Non-pigmented ciliary epithelial cell (primary cell): ENCODE measurements at regions not wholly inside any gene's neighbourhood (a gene's known extent, or its start where the extent isn't known, plus 50 kb on each side); places are given as distances from the start of the nearest gene placed in this dataset.
"Not testable (repeated sequence)": the region's sequence is repeated elsewhere in the genome, so short reads cannot be mapped to it uniquely, and the experiment has no call there.

Source experiments
- DNase-seq: peaks from one replicate; pipeline ENCODE4 v3.0.0-alpha.2; 2010; ENCODE audit warnings: low read depth

DNA sequence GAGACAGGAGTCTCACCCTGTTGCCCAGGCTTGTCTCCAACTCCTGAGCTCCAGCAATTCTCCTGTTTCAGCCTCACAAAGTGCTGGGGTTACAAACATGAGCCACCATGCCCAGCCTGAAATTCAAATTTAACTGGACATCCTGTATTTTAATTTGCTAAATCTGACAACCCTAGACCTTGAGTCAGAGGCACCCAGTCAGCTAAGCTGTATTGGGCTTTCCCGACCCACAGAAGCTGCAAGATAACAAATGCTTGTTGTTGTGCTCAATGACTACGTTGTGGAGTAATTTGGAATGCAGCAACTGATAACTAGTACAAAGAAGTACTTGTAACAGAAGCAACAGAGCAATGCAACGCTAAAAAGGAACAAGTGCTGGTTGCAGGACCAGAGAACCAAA is 533.1 kb downstream of the NTRK2 start:
- DNase-seq, result no peak

DNA sequence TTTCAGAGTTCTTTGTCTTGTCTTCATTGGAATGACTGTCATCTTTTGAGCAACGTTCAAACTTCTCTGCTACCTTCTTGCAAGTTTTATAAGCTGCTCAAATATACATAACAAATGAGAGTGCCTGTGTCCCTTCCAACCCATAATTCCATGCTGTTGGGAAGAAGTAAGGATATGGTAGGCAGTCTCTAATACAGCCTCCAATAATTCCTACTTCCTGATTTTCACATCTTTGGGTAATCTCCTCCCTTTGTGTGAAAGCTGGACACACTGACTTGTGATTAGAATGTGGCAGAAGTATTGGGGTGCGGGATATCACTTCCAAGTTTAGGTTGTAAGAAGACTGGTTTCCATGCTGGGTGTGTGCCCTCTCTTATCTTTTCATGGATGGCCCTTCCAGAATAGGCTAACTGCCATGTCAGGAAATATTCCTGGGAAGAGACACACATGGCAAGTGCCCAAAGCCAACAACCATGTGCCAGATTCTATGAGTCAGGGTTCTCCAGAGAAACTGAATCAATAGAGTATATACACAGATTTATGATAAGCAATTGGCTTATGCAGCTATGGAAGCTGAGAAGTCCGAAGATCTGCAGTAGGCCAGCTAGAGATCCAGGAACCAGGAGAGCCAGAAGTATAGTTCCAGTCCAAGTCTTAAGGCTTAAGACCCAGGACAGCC is 531.3 kb downstream of the NTRK2 start:
- DNase-seq, result no peak

DNA sequence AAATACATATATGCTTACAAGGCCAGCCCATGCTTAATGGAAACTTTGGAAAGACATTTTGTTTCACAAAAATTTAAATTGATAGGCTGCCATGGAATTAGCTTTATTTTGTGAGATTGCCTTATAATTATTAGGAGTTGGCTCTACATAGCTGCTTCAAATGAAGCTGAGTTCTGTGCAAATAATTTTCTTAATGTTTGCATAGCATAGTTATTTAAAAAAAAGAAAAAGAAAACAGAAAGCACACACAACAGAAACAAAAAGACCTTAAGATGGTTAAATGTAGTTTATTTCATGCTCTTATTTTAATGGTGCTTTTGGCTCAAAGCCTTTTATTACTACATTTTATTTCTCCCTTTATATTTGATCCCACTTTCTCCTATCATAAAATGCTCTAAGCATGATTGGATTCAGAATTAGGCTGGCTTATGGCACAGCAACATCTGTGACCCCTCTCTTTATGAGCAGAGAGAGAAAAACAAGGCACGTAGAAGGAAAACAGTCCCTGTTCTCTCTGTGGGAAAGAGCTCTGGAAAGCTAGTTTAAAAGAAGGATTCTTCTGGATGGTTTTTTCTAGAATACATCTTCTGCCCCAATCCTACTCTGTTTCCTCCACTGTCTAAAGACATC is 530.5 kb downstream of the NTRK2 start:
- no peak for DNase-seq

DNA sequence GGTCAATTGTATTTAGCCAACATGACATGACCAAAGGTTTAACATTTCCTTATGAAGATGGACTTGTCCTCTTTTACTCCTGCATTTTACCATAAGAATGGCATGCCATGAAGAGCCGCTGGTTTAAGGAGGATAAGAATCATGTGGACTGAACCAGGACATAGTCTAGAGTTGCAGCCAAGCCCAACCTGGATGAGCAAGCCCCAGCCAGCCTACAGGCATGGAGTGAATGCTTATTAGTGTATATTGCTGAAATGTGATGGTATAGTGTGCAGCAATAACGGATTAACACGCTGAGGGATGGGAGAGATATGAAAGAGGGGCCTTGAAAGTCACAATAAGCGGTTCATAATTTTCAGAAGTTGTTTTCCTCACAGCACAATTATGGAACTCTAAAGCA is 523.2 kb downstream of the NTRK2 start:
- no peak for DNase-seq

DNA sequence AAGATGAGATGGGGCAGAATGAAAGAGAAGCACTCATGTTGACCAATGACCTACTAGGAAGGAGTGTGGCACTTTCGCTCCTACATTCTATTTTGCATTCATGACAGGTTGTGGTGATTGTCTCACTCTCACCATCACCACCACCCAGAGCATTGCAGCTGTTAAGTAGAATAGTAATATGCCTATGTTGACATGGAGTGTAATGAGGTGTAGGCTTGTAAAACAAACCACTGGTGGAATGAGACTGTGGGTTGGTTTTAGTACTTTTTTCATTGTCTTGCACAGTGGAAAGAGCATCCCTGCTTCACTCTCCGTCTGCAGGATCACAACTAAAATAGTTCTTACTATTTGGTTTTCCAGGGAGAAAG is 516.7 kb downstream of the NTRK2 start:
- no peak for DNase-seq

DNA sequence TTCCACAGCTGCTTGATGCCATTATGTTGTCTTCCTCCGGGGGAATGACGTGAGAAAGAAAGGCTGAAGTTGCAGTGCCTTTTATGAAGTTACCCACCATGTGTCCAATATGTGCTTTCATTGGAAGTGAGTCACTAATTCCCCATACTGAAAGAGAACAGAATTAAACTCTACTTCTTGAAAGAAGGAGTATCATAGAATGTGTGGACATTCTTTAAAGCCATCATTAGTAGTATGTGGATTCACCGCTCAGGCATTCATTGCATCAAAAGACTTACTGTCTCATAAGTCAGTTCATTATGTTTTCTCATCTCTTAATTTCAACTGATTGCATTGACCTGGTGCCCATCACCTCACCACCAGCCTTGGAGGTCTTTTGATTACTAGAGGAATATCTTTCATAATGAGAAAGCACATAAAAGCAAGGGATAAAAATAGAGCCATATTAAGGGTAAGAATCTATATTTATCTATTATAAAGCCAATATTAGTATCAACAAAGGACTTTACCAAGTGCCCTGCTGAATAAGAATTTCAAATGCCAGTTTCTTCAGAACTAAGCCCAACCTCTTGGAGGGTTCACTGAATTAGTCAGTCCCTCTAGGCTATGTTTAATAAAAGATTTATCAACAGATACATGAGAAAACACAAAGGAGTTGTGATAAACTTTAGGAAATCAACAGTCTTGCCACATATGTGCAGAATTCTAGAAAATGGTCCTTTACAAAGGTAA is 516.1 kb downstream of the NTRK2 start:
- no peak for DNase-seq

DNA sequence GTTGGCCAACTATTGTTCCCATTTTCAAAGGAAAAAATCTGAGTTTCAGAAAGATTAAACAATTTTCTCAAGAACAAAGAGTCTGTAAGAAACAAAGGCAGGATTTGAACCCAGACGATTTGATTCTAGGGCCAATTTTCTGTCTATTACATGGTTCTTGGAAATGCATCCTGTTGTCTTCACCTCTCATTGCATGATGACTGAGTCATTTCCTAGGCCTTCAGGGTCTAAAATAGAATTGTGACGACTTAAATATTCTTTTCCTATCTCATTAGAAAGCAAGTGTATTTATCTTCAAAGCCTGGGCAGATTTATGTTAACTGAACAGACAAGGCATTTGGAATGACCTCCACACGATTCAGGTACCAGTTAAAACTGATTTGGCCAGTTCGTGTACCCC is 512.9 kb downstream of the NTRK2 start:
- DNase-seq, result no peak

DNA sequence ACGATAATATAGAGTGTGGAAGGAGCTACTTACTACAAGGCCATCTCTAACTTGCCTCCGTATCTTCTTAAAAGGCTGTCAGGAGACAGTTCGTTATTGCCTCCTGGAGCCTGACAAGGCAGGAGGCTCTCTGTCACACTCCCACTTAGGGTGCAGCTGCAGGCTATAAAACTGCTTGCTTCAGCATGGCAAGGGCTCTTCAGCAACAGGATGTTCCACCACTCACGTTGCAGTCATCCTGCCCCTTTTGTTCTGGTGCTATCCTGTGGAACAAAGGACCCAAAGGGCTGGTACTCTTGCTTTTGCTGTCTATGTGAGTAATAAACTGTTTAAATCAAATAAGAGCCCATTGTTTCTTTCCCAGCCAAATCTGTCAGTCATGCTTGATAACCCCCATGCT is 508.9 kb downstream of the NTRK2 start:
- no peak for DNase-seq

DNA sequence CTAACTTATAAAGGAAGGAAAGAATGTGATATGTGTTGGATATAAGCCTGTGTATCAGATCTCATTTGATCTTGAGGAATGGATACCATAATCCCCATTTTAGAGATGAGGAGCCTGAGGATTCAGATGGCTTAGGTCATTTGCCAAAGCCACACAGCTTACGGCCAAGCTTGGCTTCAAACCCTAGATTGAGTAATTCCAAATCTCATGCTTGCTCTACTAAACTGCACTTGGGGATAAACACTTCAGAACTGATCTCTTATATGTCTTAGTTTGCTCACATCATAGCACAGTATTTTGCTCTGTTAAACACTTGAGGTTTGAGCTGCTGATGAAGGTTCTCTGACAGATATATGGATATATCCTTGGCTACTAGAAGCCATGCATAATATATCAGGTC is 504.4 kb downstream of the NTRK2 start:
- no peak for DNase-seq

DNA sequence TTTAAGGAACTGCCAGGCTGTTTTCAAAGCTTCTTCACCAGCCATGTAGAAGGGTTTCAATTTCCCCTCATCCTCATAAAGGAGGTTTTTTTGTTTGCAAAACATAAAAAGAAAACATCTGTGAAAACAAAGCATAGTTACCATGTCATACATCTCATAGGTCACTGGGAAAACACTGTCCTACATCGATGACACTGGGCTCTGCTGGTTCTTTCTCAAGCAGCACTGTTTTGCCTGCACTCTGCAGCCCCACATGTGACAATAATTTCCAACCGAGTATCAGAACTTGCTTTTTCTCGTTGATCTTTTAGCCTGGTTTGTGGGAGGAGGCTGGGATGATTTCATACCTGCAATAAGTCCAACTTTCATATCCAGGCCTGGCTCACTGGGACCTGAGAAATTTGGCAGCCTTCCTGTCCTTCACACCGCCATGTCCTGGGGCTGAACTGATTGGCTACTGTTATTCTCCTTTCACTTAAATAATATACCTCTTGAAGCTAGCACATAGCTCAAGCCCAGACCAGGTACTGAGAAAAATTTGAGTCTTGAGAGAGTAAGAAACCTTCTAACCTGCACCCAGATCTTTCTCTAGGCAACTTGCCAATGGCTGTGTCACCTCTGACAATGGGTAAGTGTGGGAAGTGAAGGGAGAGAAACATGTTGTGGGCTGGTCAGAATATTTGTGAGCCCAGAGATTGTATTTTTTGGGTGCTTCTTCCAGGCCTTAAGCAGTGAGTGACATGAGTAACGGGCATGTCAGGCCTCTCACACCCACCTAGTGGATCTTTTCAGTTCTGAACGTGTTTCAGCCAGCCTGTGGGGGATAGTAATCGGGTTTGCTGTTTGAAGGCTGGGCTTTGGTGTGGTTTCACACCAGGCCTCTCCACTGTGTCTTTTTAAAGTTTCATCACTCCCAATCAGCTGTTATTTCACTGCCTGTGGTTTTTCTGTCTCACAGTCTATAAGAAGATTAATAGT is 502.8 kb downstream of the NTRK2 start:
- DNase-seq, result no peak

DNA sequence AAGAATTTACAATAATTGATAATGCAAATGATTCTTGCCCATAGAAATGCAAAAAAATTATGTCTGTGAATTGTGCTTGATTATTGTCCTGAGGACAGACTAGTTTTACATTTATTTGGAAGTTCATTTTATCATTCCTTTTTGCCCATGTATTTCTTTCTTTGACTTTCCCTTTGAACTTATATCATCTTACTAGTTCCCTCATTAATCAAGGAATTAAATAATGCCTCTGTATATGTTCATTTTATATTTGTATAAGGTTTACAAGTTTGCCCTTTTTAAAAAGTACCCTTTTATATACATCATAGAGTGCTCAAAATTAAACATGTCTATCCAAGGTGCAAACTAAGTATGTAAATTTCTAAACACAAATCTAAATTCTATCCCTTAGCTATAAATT is 501.6 kb downstream of the NTRK2 start:
- DNase-seq, result no peak

DNA sequence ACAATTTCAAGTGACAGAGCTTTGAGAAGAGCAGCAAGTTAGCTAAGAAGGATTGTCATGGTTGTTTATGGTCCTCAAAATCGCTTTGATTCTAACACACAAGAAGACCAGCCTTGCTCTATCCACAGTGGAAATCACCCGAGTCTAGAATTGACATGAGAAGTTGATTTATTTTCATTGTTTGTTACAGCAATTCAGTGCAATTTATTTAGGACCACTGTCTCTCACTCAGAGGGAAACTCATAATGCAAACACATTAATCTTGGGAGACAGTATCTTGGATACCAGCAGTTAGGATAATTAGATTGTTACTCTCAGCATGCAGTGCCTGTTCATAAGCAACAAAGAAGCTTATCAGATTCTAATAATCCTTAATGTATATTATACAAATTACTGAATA is 498.9 kb downstream of the NTRK2 start:
- DNase-seq, result no peak

DNA sequence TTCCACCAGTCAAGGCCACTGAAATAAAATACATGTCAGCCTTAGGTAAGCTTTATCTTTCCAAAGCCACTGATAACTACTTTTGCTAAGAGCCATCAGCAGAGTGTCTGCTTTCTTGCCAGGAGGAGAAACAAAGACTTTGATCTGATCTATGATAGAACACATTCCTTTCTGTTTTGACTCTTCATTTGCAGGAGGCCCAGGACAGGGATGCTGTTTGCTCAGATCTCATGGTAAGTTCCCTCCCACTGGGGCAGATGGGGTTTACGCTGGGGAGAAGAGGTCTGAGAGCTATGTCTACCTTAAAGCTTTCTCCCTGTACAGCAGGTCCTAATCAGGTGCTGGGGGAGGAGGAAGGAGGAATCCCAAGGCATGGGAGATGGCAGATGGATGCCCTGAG is 497.6 kb downstream of the NTRK2 start:
- no peak for DNase-seq

DNA sequence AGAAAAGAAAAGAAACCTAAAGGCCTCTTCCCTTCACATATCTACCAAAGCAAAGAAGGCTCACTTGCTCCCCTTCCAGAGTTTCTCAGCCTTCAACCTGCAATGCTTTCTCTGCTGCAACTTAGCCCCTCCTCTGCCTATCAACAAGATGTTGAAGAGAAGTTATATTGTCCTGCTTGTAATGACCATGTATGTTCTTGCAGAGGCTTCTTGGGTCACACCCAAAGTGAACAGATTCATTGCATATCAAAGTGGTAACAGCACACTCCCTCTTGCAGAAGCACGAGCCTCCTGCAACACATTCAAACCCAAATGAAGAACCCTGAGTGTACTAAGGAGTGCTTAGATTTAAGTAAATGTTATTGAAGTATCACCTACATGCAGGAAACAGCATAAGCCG is 494.3 kb downstream of the NTRK2 start:
- DNase-seq, result no peak

DNA sequence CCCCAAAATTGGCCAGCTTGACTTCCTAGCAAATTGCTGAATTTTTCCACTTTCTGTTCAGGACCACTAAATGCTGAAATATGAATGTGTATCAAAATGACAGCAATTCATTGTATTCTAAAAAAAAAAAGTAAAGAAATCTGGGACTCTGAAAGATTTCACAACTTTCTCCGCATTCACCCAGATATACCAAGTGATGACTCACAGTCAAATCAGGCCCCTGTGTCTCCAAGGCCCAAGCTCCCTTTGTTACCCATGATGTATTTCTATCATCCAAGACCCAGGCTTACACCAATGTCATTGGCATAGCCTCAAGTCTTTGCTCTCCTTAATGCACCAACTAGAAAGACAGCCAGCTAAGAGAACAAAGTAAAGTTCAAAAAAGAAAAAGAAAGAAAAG is 493.9 kb downstream of the NTRK2 start:
- no peak for DNase-seq

DNA sequence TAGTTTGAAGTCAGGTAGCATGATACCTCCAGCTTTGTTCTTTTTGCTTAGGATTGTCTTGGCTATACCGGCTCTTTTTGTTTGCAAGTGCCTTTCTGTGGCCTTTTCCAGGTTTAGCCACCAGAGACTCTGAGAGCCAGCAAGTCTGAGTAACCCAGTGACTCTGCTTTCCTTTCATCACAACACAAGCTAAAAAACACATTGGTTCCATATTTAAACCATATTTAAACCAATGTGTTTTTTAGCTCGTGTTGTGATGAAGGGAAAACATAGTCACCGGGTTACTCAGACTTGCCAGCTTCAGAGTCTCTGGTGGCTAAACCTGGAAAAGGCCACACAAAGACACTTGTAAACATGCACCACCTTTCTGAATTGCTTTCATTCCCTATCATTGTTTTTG is 493.3 kb downstream of the NTRK2 start:
- no peak for DNase-seq

DNA sequence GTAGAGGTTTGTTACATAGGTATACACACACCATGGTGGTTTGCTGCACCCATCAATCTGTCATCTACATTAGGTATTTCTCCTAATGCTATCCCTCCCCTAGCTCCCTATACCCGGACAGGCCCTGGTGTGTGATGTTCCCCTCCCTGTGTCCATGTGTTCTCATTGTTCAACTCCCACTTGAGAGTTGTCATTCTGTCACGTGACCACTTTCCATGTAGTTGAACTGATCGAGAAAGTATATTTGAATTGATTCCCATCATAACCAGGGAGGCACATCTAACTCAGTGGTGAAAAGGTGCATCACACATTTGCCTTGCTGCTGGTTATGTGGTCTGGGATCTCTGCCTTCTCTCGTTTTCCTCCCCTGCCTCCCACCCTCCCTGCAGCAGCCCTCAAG is 491.4 kb downstream of the NTRK2 start:
- not testable (repeated sequence) for DNase-seq

DNA sequence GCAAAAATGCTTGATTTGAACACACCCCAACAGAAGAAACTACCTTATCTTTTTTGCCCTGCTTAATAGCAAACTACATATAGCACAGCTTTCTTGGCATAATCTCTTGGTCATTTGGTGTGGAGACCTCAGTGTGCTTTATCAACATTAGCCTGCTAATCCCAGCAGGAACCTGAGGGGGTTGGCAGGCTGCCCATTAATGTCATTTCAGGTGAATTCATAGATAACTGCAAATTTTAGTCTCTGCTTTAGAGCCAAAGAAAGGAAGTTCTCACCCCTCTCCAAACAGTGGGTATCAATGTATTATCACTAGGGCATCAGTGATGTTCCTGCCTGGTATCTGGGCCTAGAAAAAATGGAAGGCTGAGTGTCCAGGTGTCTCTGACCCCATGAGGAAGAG is 489.0 kb downstream of the NTRK2 start:
- DNase-seq, result no peak

DNA sequence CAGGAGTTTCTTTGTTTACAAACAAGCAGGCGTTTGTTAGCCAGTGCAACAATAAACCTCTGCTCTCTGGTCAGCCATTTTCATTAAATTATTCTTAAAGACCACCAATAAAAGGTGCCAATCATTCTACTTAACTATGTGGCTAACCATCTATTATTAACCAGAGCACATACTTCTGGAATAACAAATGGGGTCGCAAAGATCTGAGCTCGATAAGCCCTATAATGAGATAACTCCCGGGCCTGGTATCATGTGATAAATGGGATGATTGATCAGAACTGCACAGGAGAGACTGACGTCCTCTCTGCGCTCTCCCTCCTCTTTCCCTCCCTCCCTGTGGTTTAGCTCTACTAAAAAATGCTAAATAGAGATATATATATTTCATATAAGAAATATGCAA is 488.2 kb downstream of the NTRK2 start:
- DNase-seq, result no peak

DNA sequence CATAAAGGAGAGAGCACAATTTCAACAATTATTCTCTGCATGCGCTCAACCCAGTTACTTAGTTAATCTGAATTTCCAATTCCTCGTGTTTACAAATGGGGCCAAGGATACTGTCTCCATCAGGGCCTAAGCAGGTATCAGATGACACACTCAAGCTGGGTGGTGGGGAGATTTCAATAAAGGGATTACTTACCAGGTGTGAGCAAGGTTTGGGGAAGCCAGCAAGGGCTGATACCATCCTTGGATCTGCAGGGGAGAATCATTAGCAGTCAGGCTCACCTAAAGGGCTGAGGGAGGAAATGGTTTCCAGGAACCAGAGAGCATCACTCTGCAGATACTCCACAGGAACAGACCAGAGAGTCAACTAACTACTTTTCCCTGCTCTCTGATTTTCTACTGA is 487.1 kb downstream of the NTRK2 start:
- no peak for DNase-seq

DNA sequence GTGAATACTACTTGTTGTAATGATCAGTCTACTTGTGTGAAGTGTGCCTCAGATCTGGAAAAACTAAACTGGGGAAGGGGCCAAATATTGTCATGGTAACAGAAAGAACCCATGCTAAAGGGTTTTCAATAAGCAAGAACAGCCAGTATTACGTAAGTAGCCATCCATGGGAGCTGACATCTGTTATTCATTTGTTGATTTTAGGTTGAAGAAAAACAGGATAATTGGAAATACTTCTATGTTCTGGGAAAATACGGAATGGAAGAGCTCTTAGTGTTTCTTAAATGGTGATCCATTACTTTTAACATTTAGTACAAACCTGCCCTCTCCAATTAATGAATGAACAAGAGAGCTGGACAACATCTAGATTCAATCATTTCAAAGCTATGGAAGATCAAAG is 485.8 kb downstream of the NTRK2 start:
- DNase-seq, result no peak

DNA sequence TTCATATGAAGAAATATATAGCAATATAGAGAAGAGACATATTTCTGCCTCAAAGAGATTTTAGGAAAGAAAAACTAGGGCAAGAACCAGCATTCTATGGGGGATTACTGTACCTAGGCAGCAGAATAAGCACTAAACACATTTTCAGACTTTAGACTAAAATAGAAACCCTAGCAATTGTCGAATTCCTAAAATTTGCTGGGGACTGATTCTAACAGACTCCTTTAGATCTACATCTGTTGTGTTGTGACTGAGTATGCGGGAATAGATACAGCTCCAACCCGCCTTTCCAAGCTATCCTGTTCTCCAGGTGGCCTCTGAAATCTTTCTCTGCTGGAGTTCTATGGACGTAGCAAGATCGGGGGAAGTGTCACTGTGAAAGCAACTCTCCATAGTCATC is 482.2 kb downstream of the NTRK2 start:
- no peak for DNase-seq

DNA sequence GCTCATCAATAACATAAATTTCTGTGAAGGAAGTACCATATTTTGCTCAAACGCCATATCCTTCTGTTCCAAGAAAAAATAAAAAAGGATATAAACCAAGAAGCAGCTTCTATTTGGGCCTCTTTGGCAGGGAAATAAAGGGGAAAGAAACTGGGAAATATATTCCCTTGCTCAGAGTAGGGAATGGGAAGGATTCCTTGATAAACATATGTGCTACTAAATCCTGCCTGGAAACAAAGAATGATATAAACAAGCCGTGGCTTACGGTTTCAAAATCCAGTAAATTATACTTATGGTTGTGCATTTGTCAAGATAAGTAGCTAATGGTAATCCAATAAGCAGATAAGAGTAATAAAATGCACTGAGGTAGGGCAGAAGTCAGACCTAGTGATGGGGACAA is 481.6 kb downstream of the NTRK2 start:
- DNase-seq, result no peak
